GM19035 (cell line): ENCODE measurements at regions not wholly inside any gene's neighbourhood (a gene's known extent, or its start where the extent isn't known, plus 50 kb on each side); places are given as distances from the start of the nearest gene placed in this dataset.

Experiments
- ATAC-seq: cut with Tn5 transposase; IDR thresholded peaks from one replicate; pipeline ENCODE4 v1.9.1; 2021; ENCODE audit not compliant: unreplicated experiment

GRCh38 chr13:104779311-104779993 is 1713.2 kb upstream of the SLC10A2 start:
- no peak for ATAC-seq

GRCh38 chr13:104773775-104774174 is 1707.6 kb upstream of the SLC10A2 start:
- ATAC-seq: peak; percentile 84

- no peak for ATAC-seq
These were observed 1703.3 kb upstream of the SLC10A2 start for GRCh38 chr13:104769545-104769944.

DNA sequence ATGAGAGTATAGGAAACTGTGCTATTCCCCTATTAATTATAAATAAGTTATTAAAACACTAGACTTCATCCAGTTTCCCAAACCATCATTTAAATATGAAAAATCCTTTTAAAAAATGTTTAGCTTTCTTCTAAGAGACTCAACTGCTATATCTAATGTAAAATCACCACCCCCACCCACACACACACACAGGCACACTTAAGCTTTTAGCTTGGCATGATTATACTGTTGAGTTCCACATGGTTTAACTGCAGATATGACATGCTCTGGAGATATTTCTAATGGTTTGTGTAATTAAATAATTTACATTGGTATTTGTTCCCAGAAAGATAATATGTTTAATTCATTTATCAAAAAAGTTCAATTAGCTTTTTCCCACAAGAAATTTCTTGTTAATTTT is 1700.1 kb upstream of the SLC10A2 start:
- ATAC-seq: no peak

GRCh38 chr13:104764600-104764999 is 1698.4 kb upstream of the SLC10A2 start:
- no peak for ATAC-seq

DNA sequence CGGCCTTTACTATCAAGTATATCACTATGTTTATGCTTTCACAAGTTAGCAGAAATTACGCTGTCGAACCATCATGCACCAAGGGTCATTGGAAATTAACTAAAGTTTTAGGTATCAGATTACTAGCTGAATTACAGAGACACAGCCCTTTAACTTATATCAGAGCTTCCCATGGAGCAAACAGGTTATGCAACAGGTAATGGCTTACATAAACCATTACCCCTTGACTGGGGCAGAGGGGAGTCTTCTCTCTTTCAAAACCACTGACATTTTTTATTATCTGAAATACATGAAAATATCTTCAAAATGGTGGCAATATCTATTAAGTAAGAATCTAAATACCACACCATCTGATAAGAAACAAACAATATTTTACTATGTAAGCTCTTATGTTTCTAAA is 1692.9 kb upstream of the SLC10A2 start:
- no peak for ATAC-seq

GRCh38 chr13:104757712-104758111 is 1691.5 kb upstream of the SLC10A2 start:
- no peak for ATAC-seq

DNA sequence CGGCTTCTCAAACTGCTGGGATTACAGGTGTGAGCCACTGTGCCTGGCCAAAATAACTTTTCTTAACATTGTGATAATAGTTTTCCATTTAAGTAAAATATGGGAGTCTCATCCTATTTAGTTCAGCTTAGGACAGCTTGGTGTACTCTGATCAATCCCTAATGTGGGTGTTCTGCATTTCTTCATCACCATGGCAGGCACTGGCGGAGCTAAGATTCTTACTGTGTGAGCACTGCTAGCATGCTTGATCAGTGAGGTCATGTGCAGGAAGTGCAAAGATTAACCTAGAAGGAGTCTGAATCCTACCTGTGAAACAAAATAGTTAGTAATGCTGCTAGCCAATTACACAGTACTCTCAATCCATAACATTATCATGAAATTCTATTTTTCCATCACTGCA is 1684.2 kb upstream of the SLC10A2 start:
- no peak for ATAC-seq

DNA sequence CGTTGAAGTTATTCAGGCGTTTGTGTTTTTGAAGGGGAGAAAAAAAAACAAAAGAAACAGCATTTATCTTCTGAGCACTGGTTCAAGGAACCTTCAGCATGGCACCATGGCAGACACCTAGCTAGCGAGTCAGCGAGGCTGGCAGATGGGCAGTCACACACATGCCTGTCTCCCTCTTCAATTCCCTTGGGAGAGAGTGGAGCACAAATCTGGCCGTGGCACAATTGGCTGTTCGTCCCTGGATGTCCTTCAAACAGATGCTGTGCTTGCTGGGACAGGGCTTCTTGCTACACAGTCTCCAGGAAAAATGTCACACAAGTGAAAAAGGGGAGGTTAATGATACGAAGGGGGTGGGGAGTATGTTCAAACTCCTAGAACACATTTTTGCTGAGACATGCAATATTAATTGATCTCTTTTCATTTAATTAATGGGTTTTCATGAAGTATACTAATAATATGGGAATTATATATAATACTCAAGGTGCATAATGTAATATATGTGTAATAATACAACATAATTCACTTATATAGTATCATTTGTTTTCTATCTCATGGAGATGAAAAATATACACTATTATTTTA is 1674.5 kb upstream of the SLC10A2 start:
- ATAC-seq: no peak

- ATAC-seq: no peak
These were observed 1671.5 kb upstream of the SLC10A2 start for GRCh38 chr13:104737713-104738112.

DNA sequence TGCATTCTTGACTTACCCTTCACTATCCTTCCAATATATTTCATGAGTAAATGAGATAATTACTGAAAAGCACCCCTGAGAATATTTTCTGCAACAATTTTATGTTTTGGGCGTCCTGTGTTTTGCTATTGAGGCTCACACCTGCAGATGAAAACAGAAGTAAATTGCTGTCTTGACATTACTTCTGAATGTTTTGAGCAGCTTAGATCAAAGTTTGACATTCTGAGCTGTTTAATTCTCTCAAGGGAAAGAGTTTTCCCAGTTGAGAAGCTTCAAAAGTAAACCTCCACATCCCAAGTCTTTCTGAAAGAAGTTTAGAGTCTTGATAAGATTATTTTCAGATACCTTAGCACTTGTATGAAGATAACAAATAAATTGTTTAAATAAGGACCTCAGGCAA is 1667.2 kb upstream of the SLC10A2 start:
- ATAC-seq: no peak

DNA sequence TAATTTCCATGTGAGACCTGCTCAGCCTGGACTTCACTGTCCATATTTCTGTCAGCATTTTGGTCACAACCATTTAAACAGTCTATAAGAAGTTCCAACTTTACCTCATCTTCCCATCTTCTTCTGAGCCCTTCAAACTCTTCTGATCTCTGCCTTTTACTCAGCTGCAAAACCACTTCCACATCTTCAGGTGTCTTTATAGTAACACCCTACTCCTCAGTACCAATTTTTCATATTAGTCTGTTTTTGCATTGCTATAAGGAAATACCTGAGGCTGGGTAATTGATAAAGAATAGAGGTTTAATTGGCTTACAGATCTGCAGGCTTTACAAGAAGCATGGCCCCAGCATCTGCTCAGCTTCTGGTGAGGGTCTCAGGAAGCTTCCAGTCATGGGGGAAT is 1648.9 kb upstream of the SLC10A2 start:
- no peak for ATAC-seq

- ATAC-seq: no peak
These were observed 1639.0 kb upstream of the SLC10A2 start for GRCh38 chr13:104705031-104705750.

DNA sequence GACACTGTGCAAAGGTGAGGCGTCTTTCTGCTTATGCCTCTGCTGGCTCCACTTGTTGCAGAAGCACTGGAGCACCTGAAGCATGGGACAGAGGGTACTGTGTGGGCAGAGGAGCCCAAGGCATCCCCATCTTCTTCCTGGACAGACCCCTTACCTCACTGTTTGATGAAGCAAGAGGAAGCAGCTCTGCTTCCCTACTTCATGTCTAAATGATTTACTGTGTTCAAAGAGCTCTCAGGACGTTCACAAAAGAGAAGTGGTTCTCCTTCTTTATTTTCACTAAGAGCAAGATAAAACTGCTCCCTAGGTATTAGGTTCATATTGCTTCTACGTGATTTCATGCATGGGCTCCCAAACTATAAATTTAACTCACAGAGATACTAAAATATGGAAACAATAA is 1635.4 kb upstream of the SLC10A2 start:
- ATAC-seq: no peak

DNA sequence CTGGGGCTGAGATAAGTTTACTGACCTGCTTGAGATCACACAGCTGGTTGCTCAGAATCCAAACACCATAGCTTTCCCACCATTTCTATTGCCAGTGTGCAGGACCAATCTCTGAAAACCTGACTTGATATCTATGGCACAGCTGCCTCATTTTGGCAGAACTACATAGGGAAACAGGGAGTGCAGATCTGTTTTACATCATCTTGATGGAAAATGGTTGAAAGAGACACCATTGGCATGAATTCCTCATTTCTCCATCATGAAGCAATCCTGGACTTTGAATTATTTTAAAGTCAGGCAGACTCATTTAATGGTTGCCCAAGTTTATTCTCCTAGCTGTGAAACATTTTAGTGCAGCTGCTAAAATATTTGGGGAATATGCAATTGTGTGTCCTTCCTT is 1628.2 kb upstream of the SLC10A2 start:
- no peak for ATAC-seq

- no peak for ATAC-seq
These were observed 1626.9 kb upstream of the SLC10A2 start for GRCh38 chr13:104693126-104693525.

- no peak for ATAC-seq
These were observed 1625.7 kb upstream of the SLC10A2 start for GRCh38 chr13:104691767-104692467.

DNA sequence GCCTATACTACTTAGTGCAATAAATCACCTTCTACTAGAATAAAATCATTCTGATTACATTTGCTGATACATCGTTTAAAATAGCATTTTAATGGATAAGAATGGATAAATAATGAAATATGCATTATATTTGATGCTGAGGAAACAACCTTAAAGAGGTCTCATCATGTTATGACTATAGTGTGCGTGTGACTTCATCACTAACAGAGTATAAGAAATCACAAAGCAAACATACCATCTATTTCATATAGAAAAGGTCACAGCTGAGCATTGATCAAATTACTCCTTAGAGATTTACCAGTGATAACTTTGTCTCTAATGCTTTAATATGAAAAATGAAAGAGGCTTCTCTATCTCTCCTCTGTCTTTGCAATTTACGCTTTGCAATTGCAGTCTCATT is 1620.3 kb upstream of the SLC10A2 start:
- ATAC-seq: no peak

DNA sequence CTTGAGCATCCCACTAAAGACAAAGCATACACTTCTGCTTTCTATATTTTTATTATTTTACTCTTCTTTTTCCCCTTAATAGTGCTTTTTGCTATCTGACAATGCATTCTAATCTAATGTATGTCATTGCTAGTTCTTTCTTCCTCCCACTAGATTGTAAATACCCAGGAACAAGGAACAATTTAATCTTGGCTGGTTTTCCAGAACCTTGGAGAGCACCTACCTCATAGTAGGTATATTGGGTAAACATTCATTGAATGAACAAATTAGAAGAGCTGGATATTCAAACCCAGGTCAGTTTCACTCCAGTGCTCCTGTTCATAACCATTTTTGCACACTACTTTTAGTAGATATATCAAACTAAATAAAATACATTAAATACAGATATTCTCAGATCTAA is 1617.6 kb upstream of the SLC10A2 start:
- ATAC-seq: no peak

- ATAC-seq: no peak
These were observed 1611.9 kb upstream of the SLC10A2 start for GRCh38 chr13:104678161-104678560.

DNA sequence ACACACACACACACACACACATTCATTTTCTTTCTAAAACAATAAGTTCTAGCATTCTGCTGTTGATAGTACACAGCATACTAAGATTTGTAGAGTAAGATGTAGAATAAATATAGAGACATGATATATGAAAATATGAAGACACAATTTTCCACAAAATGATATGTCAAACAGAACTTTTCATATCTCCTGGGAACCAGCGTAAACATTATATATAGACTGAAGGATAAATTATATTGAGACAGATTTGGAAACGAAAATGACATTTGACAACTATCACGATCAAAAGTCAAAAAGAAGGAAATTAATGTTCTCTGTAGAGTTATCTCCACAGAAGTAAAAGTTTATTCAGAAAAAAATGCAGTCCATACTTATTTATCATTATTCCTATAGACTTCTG is 1605.7 kb upstream of the SLC10A2 start:
- no peak for ATAC-seq

GRCh38 chr13:104657196-104657595 is 1591.0 kb upstream of the SLC10A2 start:
- ATAC-seq: no peak
